Activated CD4-positive, alpha-beta memory T cell treated with anti-CD3 and anti-CD28 coated beads for 36 hours (primary cell): ENCODE measurements at regions not wholly inside any gene's neighbourhood (a gene's known extent, or its start where the extent isn't known, plus 50 kb on each side); places are given as distances from the start of the nearest gene placed in this dataset.

ENCODE experiments used
- CTCF ChIA-PET: fragments of 350-600 bp; sonication (Branson Sonifier 250); formaldehyde crosslinking; loops from one replicate; lab custom pipeline; 2021; ENCODE audit warnings: antibody characterized with exemption, inconsistent platforms; lab: Charles Lee
- POLR2A ChIA-PET: fragments of 350-600 bp; sonication (Branson Sonifier 250); formaldehyde crosslinking; loops from one replicate; lab custom pipeline; 2021; ENCODE audit warnings: antibody characterized with exemption; lab: Charles Lee
- DNase-seq: peaks from one replicate; pipeline ENCODE4 v3.0.0-alpha.2; 2020
- H3K27ac Mint-ChIP-seq: one replicate; pipeline ENCODE4 v1.8.0; 2021; ENCODE audit warnings: mixed read lengths
- H3K27me3 Mint-ChIP-seq: one replicate; pipeline ENCODE4 v1.8.0; 2021; ENCODE audit warnings: mixed read lengths
- H3K36me3 Mint-ChIP-seq: one replicate; pipeline ENCODE4 v1.8.0; 2021; ENCODE audit warnings: mixed read lengths
- H3K4me1 Mint-ChIP-seq: one replicate; pipeline ENCODE4 v1.8.0; 2021; ENCODE audit warnings: low read depth, mixed read lengths
- H3K4me3 Mint-ChIP-seq: one replicate; pipeline ENCODE4 v1.8.0; 2021; ENCODE audit warnings: mild to moderate bottlenecking, mixed read lengths
- H3K9me3 Mint-ChIP-seq: one replicate; pipeline ENCODE4 v1.8.0; 2021; ENCODE audit warnings: mixed read lengths
- intact Hi-C: fragments of 100-400 bp; cut with micrococcal nuclease; formaldehyde crosslinking; loops from one replicate; pipeline ENCODE4 v1.15.1; 2023

GRCh38 chr4:110816367-110816766 is 193.5 kb upstream of the PITX2 start:
- H3K9me3 Mint-ChIP-seq, result no peaks in the 10 kb centered on the region
- H3K27ac Mint-ChIP-seq, result no peak overlapping the region
- H3K4me1 Mint-ChIP-seq, result no peaks in the 10 kb centered on the region
- no peak overlapping the region for H3K4me3 Mint-ChIP-seq
- H3K36me3 Mint-ChIP-seq, result no peaks in the 10 kb centered on the region
- no peaks in the 10 kb centered on the region for H3K27me3 Mint-ChIP-seq
- intact Hi-C loops, result no loop called here
- no peak for DNase-seq
- POLR2A ChIA-PET, result no interaction called here
- CTCF ChIA-PET, result no interaction called here

- no peaks in the 10 kb centered on the region for H3K36me3 Mint-ChIP-seq
- intact Hi-C loops, result no loop called here
- POLR2A ChIA-PET, result no interaction called here
- CTCF ChIA-PET, result no interaction called here
- DNase-seq, result no peak
- H3K9me3 Mint-ChIP-seq, result no peaks in the 10 kb centered on the region
- no peaks in the 10 kb centered on the region for H3K4me1 Mint-ChIP-seq
- H3K4me3 Mint-ChIP-seq, result no peak overlapping the region
- no peaks in the 10 kb centered on the region for H3K27me3 Mint-ChIP-seq
- H3K27ac Mint-ChIP-seq, result no peak overlapping the region
These were observed 198.3 kb upstream of the PITX2 start for GRCh38 chr4:110821186-110821585.

GRCh38 chr4:110823251-110823650 is 200.4 kb upstream of the PITX2 start:
- CTCF ChIA-PET, result no interaction called here
- H3K4me3 Mint-ChIP-seq, result no peak overlapping the region
- intact Hi-C loops, result no loop called here
- no peaks in the 10 kb centered on the region for H3K36me3 Mint-ChIP-seq
- no peak for DNase-seq
- no peaks in the 10 kb centered on the region for H3K27me3 Mint-ChIP-seq
- POLR2A ChIA-PET, result no interaction called here
- no peaks in the 10 kb centered on the region for H3K4me1 Mint-ChIP-seq
- no peaks in the 10 kb centered on the region for H3K9me3 Mint-ChIP-seq
- H3K27ac Mint-ChIP-seq, result no peak overlapping the region

GRCh38 chr4:110824344-110824743 is 201.5 kb upstream of the PITX2 start:
- H3K36me3 Mint-ChIP-seq, result no peaks in the 10 kb centered on the region
- CTCF ChIA-PET, result no interaction called here
- no peak for DNase-seq
- H3K27ac Mint-ChIP-seq, result no peak overlapping the region
- intact Hi-C loops, result no loop called here
- no peak overlapping the region for H3K4me3 Mint-ChIP-seq
- POLR2A ChIA-PET, result no interaction called here
- no peaks in the 10 kb centered on the region for H3K4me1 Mint-ChIP-seq
- H3K9me3 Mint-ChIP-seq, result no peaks in the 10 kb centered on the region
- H3K27me3 Mint-ChIP-seq, result no peaks in the 10 kb centered on the region

- Mint-ChIP-seq H3K9me3 (peaks cover 5% of the 10 kb centered on the region), H3K27me3 (no peaks in the 10 kb centered on the region), H3K27ac (no peak overlapping the region), H3K4me3 (no peak overlapping the region), H3K4me1 (no peaks in the 10 kb centered on the region), H3K36me3 (no peaks in the 10 kb centered on the region)
- ChIA-PET CTCF (no interaction called here), POLR2A (no interaction called here)
- intact Hi-C loops, result no loop called here
- DNase-seq, result no peak
These were observed 203.8 kb upstream of the PITX2 start for GRCh38 chr4:110826656-110827055.

- Mint-ChIP-seq H3K4me3 (no peak overlapping the region), H3K27ac (no peak overlapping the region), H3K27me3 (no peaks in the 10 kb centered on the region), H3K9me3 (peaks cover 5% of the 10 kb centered on the region), H3K36me3 (no peaks in the 10 kb centered on the region), H3K4me1 (no peaks in the 10 kb centered on the region)
- ChIA-PET POLR2A (no interaction called here), CTCF (no interaction called here)
- intact Hi-C loops, result no loop called here
- DNase-seq, result no peak
These were observed 207.6 kb upstream of the PITX2 start for GRCh38 chr4:110830461-110830860.

- ChIA-PET CTCF (no interaction called here), POLR2A (no interaction called here)
- Mint-ChIP-seq H3K27me3 (no peaks in the 10 kb centered on the region), H3K4me3 (no peak overlapping the region), H3K36me3 (no peaks in the 10 kb centered on the region), H3K9me3 (no peaks in the 10 kb centered on the region), H3K27ac (no peak overlapping the region), H3K4me1 (no peaks in the 10 kb centered on the region)
- intact Hi-C loops, result no loop called here
- no peak for DNase-seq
These were observed 215.1 kb upstream of the PITX2 start for GRCh38 chr4:110837896-110838450.

- ChIA-PET POLR2A (no interaction called here), CTCF (no interaction called here)
- no peaks in the 10 kb centered on the region for H3K9me3 Mint-ChIP-seq
- no peaks in the 10 kb centered on the region for H3K36me3 Mint-ChIP-seq
- intact Hi-C loops, result no loop called here
- no peak overlapping the region for H3K27ac Mint-ChIP-seq
- H3K4me1 Mint-ChIP-seq, result no peaks in the 10 kb centered on the region
- DNase-seq, result no peak
- no peak overlapping the region for H3K4me3 Mint-ChIP-seq
- no peaks in the 10 kb centered on the region for H3K27me3 Mint-ChIP-seq
These were observed 217.4 kb upstream of the PITX2 start for GRCh38 chr4:110840221-110840654.

GRCh38 chr4:110848787-110849186 is 225.9 kb upstream of the PITX2 start:
- Mint-ChIP-seq H3K9me3 (no peaks in the 10 kb centered on the region), H3K4me1 (no peaks in the 10 kb centered on the region), H3K27ac (no peak overlapping the region), H3K4me3 (no peak overlapping the region), H3K27me3 (no peaks in the 10 kb centered on the region), H3K36me3 (no peaks in the 10 kb centered on the region)
- no peak for DNase-seq
- intact Hi-C loops, result no loop called here
- ChIA-PET POLR2A (no interaction called here), CTCF (no interaction called here)

GRCh38 chr4:110849461-110849860 is 226.6 kb upstream of the PITX2 start:
- H3K27me3 Mint-ChIP-seq, result no peaks in the 10 kb centered on the region
- no peak overlapping the region for H3K27ac Mint-ChIP-seq
- ChIA-PET POLR2A (no interaction called here), CTCF (no interaction called here)
- no peaks in the 10 kb centered on the region for H3K9me3 Mint-ChIP-seq
- no peak overlapping the region for H3K4me3 Mint-ChIP-seq
- H3K4me1 Mint-ChIP-seq, result no peaks in the 10 kb centered on the region
- intact Hi-C loops, result no loop called here
- no peak for DNase-seq
- H3K36me3 Mint-ChIP-seq, result no peaks in the 10 kb centered on the region

GRCh38 chr4:110850461-110851442 is 227.9 kb upstream of the PITX2 start:
- Mint-ChIP-seq H3K27me3 (no peaks in the 10 kb centered on the region), H3K36me3 (no peaks in the 10 kb centered on the region), H3K4me1 (no peaks in the 10 kb centered on the region), H3K9me3 (no peaks in the 10 kb centered on the region), H3K27ac (no peak overlapping the region), H3K4me3 (no peak overlapping the region)
- no peak for DNase-seq
- ChIA-PET POLR2A (no interaction called here), CTCF (no interaction called here)
- intact Hi-C loops, result no loop called here

GRCh38 chr4:110851989-110852388 is 229.1 kb upstream of the PITX2 start:
- intact Hi-C loops, result no loop called here
- POLR2A ChIA-PET, result no interaction called here
- DNase-seq, result no peak
- no peak overlapping the region for H3K4me3 Mint-ChIP-seq
- no peaks in the 10 kb centered on the region for H3K4me1 Mint-ChIP-seq
- no peaks in the 10 kb centered on the region for H3K9me3 Mint-ChIP-seq
- no peaks in the 10 kb centered on the region for H3K27me3 Mint-ChIP-seq
- CTCF ChIA-PET, result no interaction called here
- no peak overlapping the region for H3K27ac Mint-ChIP-seq
- no peaks in the 10 kb centered on the region for H3K36me3 Mint-ChIP-seq

GRCh38 chr4:110852793-110853192 is 229.9 kb upstream of the PITX2 start:
- ChIA-PET CTCF (no interaction called here), POLR2A (no interaction called here)
- no peaks in the 10 kb centered on the region for H3K9me3 Mint-ChIP-seq
- H3K27ac Mint-ChIP-seq, result no peak overlapping the region
- no peak overlapping the region for H3K4me3 Mint-ChIP-seq
- H3K36me3 Mint-ChIP-seq, result no peaks in the 10 kb centered on the region
- no peak for DNase-seq
- intact Hi-C loops, result no loop called here
- H3K4me1 Mint-ChIP-seq, result no peaks in the 10 kb centered on the region
- no peaks in the 10 kb centered on the region for H3K27me3 Mint-ChIP-seq
